ENCODE measurements at regions not wholly inside any gene's neighbourhood (a gene's known extent, or its start where the extent isn't known, plus 50 kb on each side); places are given as distances from the start of the nearest gene placed in this dataset.

DNA sequence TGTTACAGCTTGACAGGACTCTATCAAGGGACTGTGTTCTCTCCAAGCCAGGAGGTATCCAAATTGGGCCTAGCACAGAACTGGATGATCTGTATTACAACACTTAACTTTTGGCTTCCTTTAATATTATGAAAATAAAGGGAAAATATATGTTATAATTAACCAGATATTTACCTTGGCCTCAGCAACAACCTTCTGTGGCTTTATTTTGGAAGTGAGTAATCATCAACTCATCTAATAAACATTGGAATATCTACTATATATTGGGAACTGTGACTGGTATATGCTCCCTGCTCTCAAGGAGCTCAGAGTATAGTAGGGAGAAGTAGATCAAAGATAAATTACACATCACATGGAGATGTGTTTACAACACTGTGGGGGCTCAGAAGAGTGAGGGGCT is 352.2 kb downstream of the METTL15 start:
- TF ChIP-seq POLR2A (IDR thresholded peaks at IDR 0.05): no peak
- TF ChIP-seq, protein P1, sequence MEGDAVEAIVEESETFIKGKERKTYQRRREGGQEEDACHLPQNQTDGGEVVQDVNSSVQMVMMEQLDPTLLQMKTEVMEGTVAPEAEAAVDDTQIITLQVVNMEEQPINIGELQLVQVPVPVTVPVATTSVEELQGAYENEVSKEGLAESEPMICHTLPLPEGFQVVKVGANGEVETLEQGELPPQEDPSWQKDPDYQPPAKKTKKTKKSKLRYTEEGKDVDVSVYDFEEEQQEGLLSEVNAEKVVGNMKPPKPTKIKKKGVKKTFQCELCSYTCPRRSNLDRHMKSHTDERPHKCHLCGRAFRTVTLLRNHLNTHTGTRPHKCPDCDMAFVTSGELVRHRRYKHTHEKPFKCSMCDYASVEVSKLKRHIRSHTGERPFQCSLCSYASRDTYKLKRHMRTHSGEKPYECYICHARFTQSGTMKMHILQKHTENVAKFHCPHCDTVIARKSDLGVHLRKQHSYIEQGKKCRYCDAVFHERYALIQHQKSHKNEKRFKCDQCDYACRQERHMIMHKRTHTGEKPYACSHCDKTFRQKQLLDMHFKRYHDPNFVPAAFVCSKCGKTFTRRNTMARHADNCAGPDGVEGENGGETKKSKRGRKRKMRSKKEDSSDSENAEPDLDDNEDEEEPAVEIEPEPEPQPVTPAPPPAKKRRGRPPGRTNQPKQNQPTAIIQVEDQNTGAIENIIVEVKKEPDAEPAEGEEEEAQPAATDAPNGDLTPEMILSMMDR (IDR thresholded peaks at IDR 0.05 in 4 of 5, conservative IDR thresholded peaks at IDR 0.05 in 1 of 5): no peak
